Upper lobe of left lung (tissue), 6 donors: ENCODE measurements at regions not wholly inside any gene's neighbourhood (a gene's known extent, or its start where the extent isn't known, plus 50 kb on each side); places are given as distances from the start of the nearest gene placed in this dataset.

ENCODE experiments used
- ATAC-seq, 2 donors: fragments of 200-7000 bp; cut with Tn5 transposase; one replicate each; pipeline ENCODE4 v1.9.1; 2022; ENCODE audit warnings: mild to moderate bottlenecking in 2 of 2, moderate library complexity in 2 of 2; ENCODE audit not compliant: low FRiP score in 2 of 2
- DNase-seq, 2 donors: peaks; one replicate each; pipeline ENCODE4 v3.0.0-alpha.2; 2019 to 2020
- H3K27ac ChIP-seq, 4 donors: fragments of 200-600 bp; sonication (generic); one replicate each; pipeline ENCODE4 v1.5.1; 2016 to 2019
- H3K27me3 ChIP-seq, 4 donors: fragments of 200-600 bp; sonication (generic); one replicate each; pipeline ENCODE4 v1.5.1; 2017 to 2019
- H3K36me3 ChIP-seq, 4 donors: fragments of 200-600 bp; sonication (generic); one replicate each; pipeline ENCODE4 v1.5.1; 2016 to 2019
- H3K4me1 ChIP-seq, 4 donors: fragments of 200-600 bp; sonication (generic); one replicate each; pipeline ENCODE4 v1.5.1; 2018 to 2019
- H3K4me3 ChIP-seq, 4 donors: fragments of 200-600 bp; sonication (generic); one replicate each; pipeline ENCODE4 v1.5.1; 2017 to 2019; ENCODE audit warnings: mild to moderate bottlenecking in 2 of 4, moderate library complexity in 1 of 4
- H3K9me3 ChIP-seq, 4 donors: fragments of 200-600 bp; sonication (generic); one replicate each; pipeline ENCODE4 v1.5.1; 2018 to 2019
- CTCF ChIP-seq, 6 experiments: fragments of 450-650 bp in 4 of 6; fragments of 200-600 bp in 2 of 6; sonication (generic) in 2 of 6; IDR thresholded peaks; one replicate each; pipeline ENCODE4 v1.5.1; 2016 to 2019; ENCODE audit warnings: antibody characterized with exemption in 6 of 6
- EP300 ChIP-seq, 4 donors: sonication (generic); formaldehyde crosslinking; IDR thresholded peaks; one replicate each; pipeline ENCODE4 v1.5.1; 2017; ENCODE audit warnings: antibody characterized with exemption in 4 of 4, control low read depth in 2 of 4
- POLR2A ChIP-seq, 4 donors: fragments of 450-650 bp; IDR thresholded peaks; one replicate each; pipeline ENCODE4 v1.5.1; 2016 to 2017; ENCODE audit warnings: antibody characterized with exemption in 4 of 4, mild to moderate bottlenecking in 2 of 4
- POLR2AphosphoS5 ChIP-seq, 2 donors: sonication (generic); formaldehyde crosslinking; IDR thresholded peaks; one replicate each; pipeline ENCODE4 v1.5.1; 2017; ENCODE audit warnings: antibody characterized with exemption in 2 of 2
- WGBS, 2 donors: methylation state at CpG; one replicate each; pipeline ENCODE4 v1.1.5; 2017 to 2018; 5-methylcytosine and 5-hydroxymethylcytosine counted together
- donor health status: DM: no; HTN: no; CAD: no; lungs with moderate emphysema.
- donor health status: DM: no; HTN: yes; CAD: no; lungs with severe emphysema.

GRCh38 chr1:170864876-170865538 lies 70.3 kb upstream of the MROH9 start:
- Histone ChIP-seq H3K9me3 (no peaks in the 10 kb centered on the region), H3K36me3 (no peaks in the 10 kb centered on the region), H3K4me1 (peaks cover 0 to 7% (median 2%) of the 10 kb centered on the region in 4 donors), H3K27ac (peak overlapping the region in 1 of 4 donors; percentile 21), H3K27me3 (no peaks in the 10 kb centered on the region), H3K4me3 (no peak overlapping the region)
- TF ChIP-seq POLR2AphosphoS5 (IDR thresholded peaks at IDR 0.05) = no peak
- TF ChIP-seq POLR2A (IDR thresholded peaks at IDR 0.05) = no peak
- TF ChIP-seq EP300 (IDR thresholded peaks at IDR 0.05) = no peak
- no peak for TF ChIP-seq CTCF (IDR thresholded peaks at IDR 0.05)
- DNase-seq = no peak
- no peak for ATAC-seq
- 47 to 56% methylated on average over 2 of the region's 2 CpGs for WGBS, 2 donors

GRCh38 chr1:170866646-170867045 lies 68.7 kb upstream of the MROH9 start:
- no peak overlapping the region for H3K4me3 ChIP-seq
- ATAC-seq (no peak), DNase-seq (no peak)
- H3K4me1 ChIP-seq = peaks cover 0 to 7% (median 2%) of the 10 kb centered on the region in 4 donors
- no peaks in the 10 kb centered on the region for H3K27me3 ChIP-seq
- H3K9me3 ChIP-seq = no peaks in the 10 kb centered on the region
- TF ChIP-seq POLR2A (IDR thresholded peaks at IDR 0.05) (no peak), EP300 (IDR thresholded peaks at IDR 0.05) (no peak), POLR2AphosphoS5 (IDR thresholded peaks at IDR 0.05) (no peak), CTCF (IDR thresholded peaks at IDR 0.05) (no peak)
- 52 to 59% methylated on average over 1 of the region's 1 CpG for WGBS, 2 donors
- H3K36me3 ChIP-seq = no peaks in the 10 kb centered on the region
- H3K27ac ChIP-seq = no peak overlapping the region

- H3K4me1 ChIP-seq = no peaks in the 10 kb centered on the region
- H3K27me3 ChIP-seq = no peaks in the 10 kb centered on the region
- no peak overlapping the region for H3K27ac ChIP-seq
- TF ChIP-seq EP300 (IDR thresholded peaks at IDR 0.05) = no peak
- TF ChIP-seq CTCF (IDR thresholded peaks at IDR 0.05) = no peak
- no peak for TF ChIP-seq POLR2A (IDR thresholded peaks at IDR 0.05)
- no peak for TF ChIP-seq POLR2AphosphoS5 (IDR thresholded peaks at IDR 0.05)
- WGBS, 2 donors = 72 to 85% methylated on average over 3 of the region's 3 CpGs
- H3K9me3 ChIP-seq = no peaks in the 10 kb centered on the region
- H3K36me3 ChIP-seq = no peaks in the 10 kb centered on the region
- H3K4me3 ChIP-seq = no peak overlapping the region
- DNase-seq (no peak), ATAC-seq (no peak)
Observed at GRCh38 chr1:170871868-170872267, 63.5 kb upstream of the MROH9 start.

GRCh38 chr1:170872663-170873062 lies 62.7 kb upstream of the MROH9 start:
- no peak for DNase-seq
- Histone ChIP-seq H3K4me3 (no peak overlapping the region), H3K27ac (no peak overlapping the region), H3K4me1 (no peaks in the 10 kb centered on the region), H3K36me3 (no peaks in the 10 kb centered on the region), H3K27me3 (no peaks in the 10 kb centered on the region), H3K9me3 (no peaks in the 10 kb centered on the region)
- WGBS, 2 donors = 66 to 69% methylated on average over 2 of the region's 2 CpGs
- TF ChIP-seq CTCF (IDR thresholded peaks at IDR 0.05) (no peak), POLR2A (IDR thresholded peaks at IDR 0.05) (no peak), EP300 (IDR thresholded peaks at IDR 0.05) (no peak), POLR2AphosphoS5 (IDR thresholded peaks at IDR 0.05) (no peak)
- no peak for ATAC-seq

- no peak overlapping the region for H3K4me3 ChIP-seq
- no peaks in the 10 kb centered on the region for H3K27me3 ChIP-seq
- no peaks in the 10 kb centered on the region for H3K4me1 ChIP-seq
- H3K36me3 ChIP-seq = no peaks in the 10 kb centered on the region
- TF ChIP-seq EP300 (IDR thresholded peaks at IDR 0.05) (no peak), POLR2AphosphoS5 (IDR thresholded peaks at IDR 0.05) (no peak)
- 58 to 82% methylated on average over 1 of the region's 1 CpG for WGBS, 2 donors
- DNase-seq = no peak
- ATAC-seq = no peak
- no peaks in the 10 kb centered on the region for H3K9me3 ChIP-seq
- H3K27ac ChIP-seq = no peak overlapping the region
Observed at GRCh38 chr1:170874671-170875070, 60.7 kb upstream of the MROH9 start.
